Sigmoid colon (tissue), 6 donors: ENCODE measurements at regions not wholly inside any gene's neighbourhood (a gene's known extent, or its start where the extent isn't known, plus 50 kb on each side); places are given as distances from the start of the nearest gene placed in this dataset.

Source experiments
- DNase-seq: peaks from one replicate; pipeline ENCODE4 v3.0.0-alpha.2; 2019
- H3K27ac ChIP-seq, 4 donors: fragments of 200-600 bp; sonication (generic); one replicate each; pipeline ENCODE4 v1.5.1; 2016 to 2019; ENCODE audit warnings: mild to moderate bottlenecking in 1 of 4
- H3K27me3 ChIP-seq, 3 donors: fragments of 200-600 bp; sonication (generic); one replicate each; pipeline ENCODE4 v1.5.1; 2019; ENCODE audit warnings: mild to moderate bottlenecking in 1 of 3
- H3K36me3 ChIP-seq, 4 donors: fragments of 200-600 bp; sonication (generic); one replicate each; pipeline ENCODE4 v1.5.1; 2016 to 2019
- H3K4me1 ChIP-seq, 4 donors: fragments of 200-600 bp; sonication (generic); one replicate each; pipeline ENCODE4 v1.5.1; 2017 to 2019
- H3K4me3 ChIP-seq, 4 donors: fragments of 200-600 bp; sonication (generic); one replicate each; pipeline ENCODE4 v1.5.1; 2017 to 2019; ENCODE audit warnings: mild to moderate bottlenecking in 2 of 4, moderate library complexity in 1 of 4
- H3K9me3 ChIP-seq, 4 donors: fragments of 200-600 bp in 3 of 4; sonication (generic) in 3 of 4; one replicate each; pipeline versions ENCODE4 v1.5.1 to v1.6.1; 2013 to 2019
- EP300 ChIP-seq, 4 donors: sonication (generic); formaldehyde crosslinking; IDR thresholded peaks; one replicate each; pipeline ENCODE4 v1.6.1; 2017; ENCODE audit warnings: antibody characterized with exemption in 4 of 4
- POLR2A ChIP-seq, 2 donors: fragments of 450-650 bp; IDR thresholded peaks; one replicate each; pipeline ENCODE4 v1.6.1; 2016; ENCODE audit warnings: antibody characterized with exemption in 2 of 2, mild to moderate bottlenecking in 2 of 2, moderate library complexity in 2 of 2
- POLR2AphosphoS5 ChIP-seq, 4 donors: sonication (generic); formaldehyde crosslinking; IDR thresholded peaks; one replicate each; pipeline ENCODE4 v1.6.1; 2017; ENCODE audit warnings: antibody characterized with exemption in 4 of 4
- WGBS, 2 donors: extraction: QIAGEN DNeasy Blood & Tissue Kit; methylation state at CpG; one replicate each; pipeline ENCODE4 v1.1.7; 2013; 5-methylcytosine and 5-hydroxymethylcytosine counted together
- intact Hi-C: fragments of 100-400 bp; cut with DNase I; formaldehyde crosslinking; loops from one replicate; pipeline ENCODE4 v1.15.1; 2023
- TF ChIP-seq, protein P1 (sequence below), 4 experiments: fragments of 450-650 bp in 3 of 4; fragments of 200-600 bp in 1 of 4; IDR thresholded peaks; one replicate each; pipeline ENCODE4 v1.5.1; 2016 to 2019; ENCODE audit warnings: antibody characterized with exemption in 4 of 4, mild to moderate bottlenecking in 3 of 4, moderate library complexity in 2 of 4
- donor health status: healthy with polysubstance abuse.
- donor health status: healthy.

DNA sequence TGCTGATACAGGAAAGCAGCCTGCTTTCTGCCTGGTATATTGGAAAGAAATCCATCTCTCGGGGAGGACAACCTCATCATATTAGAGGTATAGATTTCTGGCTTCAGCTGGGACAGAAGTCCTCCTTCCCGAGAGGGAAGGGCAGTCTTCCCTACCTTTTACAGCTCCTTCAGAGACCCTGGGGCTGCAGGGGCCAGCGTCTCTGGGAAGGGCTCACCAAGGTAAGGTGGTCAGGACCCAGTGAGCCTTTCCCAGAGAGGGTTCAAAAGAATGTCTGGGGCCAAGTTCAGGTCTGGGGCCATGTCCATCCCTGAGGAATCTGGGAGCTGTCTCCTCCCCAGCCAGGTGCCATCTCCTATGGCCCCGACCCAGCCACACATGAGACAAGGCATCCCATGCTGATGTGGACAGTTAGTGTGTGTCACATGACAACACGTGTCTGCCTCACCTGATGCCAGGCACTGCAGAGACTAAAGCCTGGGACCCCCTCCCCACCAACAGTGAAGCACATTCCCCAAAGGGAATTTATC is 136.4 kb downstream of the URI1 start:
- H3K36me3 ChIP-seq, result no peaks in the 10 kb centered on the region
- no peak overlapping the region for H3K4me3 ChIP-seq
- no peak overlapping the region for H3K27ac ChIP-seq
- H3K27me3 ChIP-seq, result no peaks in the 10 kb centered on the region
- 70 to 76% methylated on average over 5 of the region's 5 CpGs for WGBS, 2 donors
- TF ChIP-seq EP300 (IDR thresholded peaks at IDR 0.05), result no peak
- no peak for TF ChIP-seq POLR2AphosphoS5 (IDR thresholded peaks at IDR 0.05)
- TF ChIP-seq POLR2A (IDR thresholded peaks at IDR 0.05), result no peak
- TF ChIP-seq, protein P1, sequence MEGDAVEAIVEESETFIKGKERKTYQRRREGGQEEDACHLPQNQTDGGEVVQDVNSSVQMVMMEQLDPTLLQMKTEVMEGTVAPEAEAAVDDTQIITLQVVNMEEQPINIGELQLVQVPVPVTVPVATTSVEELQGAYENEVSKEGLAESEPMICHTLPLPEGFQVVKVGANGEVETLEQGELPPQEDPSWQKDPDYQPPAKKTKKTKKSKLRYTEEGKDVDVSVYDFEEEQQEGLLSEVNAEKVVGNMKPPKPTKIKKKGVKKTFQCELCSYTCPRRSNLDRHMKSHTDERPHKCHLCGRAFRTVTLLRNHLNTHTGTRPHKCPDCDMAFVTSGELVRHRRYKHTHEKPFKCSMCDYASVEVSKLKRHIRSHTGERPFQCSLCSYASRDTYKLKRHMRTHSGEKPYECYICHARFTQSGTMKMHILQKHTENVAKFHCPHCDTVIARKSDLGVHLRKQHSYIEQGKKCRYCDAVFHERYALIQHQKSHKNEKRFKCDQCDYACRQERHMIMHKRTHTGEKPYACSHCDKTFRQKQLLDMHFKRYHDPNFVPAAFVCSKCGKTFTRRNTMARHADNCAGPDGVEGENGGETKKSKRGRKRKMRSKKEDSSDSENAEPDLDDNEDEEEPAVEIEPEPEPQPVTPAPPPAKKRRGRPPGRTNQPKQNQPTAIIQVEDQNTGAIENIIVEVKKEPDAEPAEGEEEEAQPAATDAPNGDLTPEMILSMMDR (IDR thresholded peaks at IDR 0.05), result no peak
- no peaks in the 10 kb centered on the region for H3K4me1 ChIP-seq
- intact Hi-C loops, result no loop called here
- DNase-seq, result peak; percentile 36
- H3K9me3 ChIP-seq, result no peaks in the 10 kb centered on the region

DNA sequence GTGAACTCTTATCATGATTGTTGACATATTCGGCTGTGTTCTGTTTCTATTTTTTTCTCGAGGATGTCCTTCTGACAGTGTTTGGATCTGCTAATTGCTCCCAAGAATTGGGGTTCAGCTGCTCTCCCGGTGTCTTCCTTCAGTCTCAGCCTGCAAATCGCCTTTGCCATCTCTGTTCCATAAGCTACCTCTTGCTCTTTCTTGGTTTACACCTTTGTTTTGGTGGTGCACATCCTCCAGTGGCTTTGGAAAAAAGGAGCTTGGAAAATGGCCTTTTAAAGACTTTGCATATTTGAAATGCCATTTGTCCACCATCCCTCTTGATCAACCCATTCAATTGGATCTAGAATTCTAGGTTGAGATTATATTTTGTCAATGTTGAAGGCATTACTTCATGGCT is 137.2 kb downstream of the URI1 start:
- Histone ChIP-seq H3K4me3 (no peak overlapping the region), H3K9me3 (no peaks in the 10 kb centered on the region), H3K27ac (no peak overlapping the region), H3K27me3 (no peaks in the 10 kb centered on the region), H3K36me3 (no peaks in the 10 kb centered on the region), H3K4me1 (no peaks in the 10 kb centered on the region)
- DNase-seq, result peak; percentile 7
- 87 to 88% methylated on average over 4 of the region's 4 CpGs for WGBS, 2 donors
- intact Hi-C loops, result no loop called here
- no peak for TF ChIP-seq POLR2A (IDR thresholded peaks at IDR 0.05)

DNA sequence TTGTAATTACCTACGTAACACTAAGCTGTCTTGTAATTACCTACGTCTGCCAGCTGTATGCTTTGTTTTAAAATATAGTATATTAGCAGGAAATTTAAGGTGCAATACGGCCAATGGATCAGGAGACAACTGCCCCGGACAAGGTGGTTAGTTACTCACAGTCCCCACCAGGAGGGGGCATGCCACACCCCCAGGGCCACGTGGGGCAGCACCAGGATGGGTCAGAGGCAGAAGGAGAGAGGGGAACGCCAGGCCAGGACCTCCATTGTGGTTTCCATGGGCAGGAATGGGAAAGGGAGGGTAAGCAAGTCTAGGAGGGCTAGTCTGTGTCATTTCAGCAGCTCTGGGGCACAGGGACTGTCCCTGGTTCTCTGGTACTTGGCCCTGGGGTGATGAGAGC is 140.1 kb downstream of the URI1 start:
- no peak for DNase-seq
- Histone ChIP-seq H3K9me3 (no peaks in the 10 kb centered on the region), H3K4me3 (no peak overlapping the region), H3K27me3 (no peaks in the 10 kb centered on the region), H3K27ac (no peak overlapping the region), H3K4me1 (no peaks in the 10 kb centered on the region), H3K36me3 (no peaks in the 10 kb centered on the region)
- no peak for TF ChIP-seq EP300 (IDR thresholded peaks at IDR 0.05)
- TF ChIP-seq POLR2AphosphoS5 (IDR thresholded peaks at IDR 0.05), result no peak
- no peak for TF ChIP-seq POLR2A (IDR thresholded peaks at IDR 0.05)
- TF ChIP-seq, protein P1 (IDR thresholded peaks at IDR 0.05), result no peak
- 74 to 81% methylated on average over 6 of the region's 6 CpGs for WGBS, 2 donors
- intact Hi-C loops, result no loop called here

DNA sequence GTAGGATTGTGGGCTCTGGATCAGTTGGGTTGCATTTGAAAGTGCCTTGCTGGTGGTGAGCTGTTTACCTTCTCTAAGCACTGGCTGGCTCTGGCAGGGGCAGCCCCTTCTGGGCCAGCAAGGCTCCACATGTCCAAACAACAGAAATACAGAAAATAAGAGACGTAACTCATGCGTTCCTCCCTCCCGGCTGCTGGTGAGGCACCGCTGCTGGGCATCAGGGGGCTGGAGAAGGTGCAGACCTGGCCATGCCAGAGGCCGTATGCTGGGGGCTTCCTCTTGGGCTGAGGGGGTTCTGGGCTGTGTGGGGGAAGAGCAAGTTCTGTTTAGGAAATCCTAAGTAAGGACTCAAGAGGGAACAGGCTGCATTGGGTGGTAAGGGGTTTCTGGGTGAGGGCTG is 140.6 kb downstream of the URI1 start:
- 93 to 97% methylated on average over 5 of the region's 5 CpGs for WGBS, 2 donors
- intact Hi-C loops, result no loop called here
- H3K27me3 ChIP-seq, result no peaks in the 10 kb centered on the region
- H3K4me1 ChIP-seq, result no peaks in the 10 kb centered on the region
- no peak for DNase-seq
- no peak for TF ChIP-seq EP300 (IDR thresholded peaks at IDR 0.05)
- TF ChIP-seq, protein P1 (IDR thresholded peaks at IDR 0.05), result no peak
- no peak for TF ChIP-seq POLR2A (IDR thresholded peaks at IDR 0.05)
- TF ChIP-seq POLR2AphosphoS5 (IDR thresholded peaks at IDR 0.05), result no peak
- no peak overlapping the region for H3K27ac ChIP-seq
- H3K4me3 ChIP-seq, result no peak overlapping the region
- H3K9me3 ChIP-seq, result no peaks in the 10 kb centered on the region
- H3K36me3 ChIP-seq, result no peaks in the 10 kb centered on the region

DNA sequence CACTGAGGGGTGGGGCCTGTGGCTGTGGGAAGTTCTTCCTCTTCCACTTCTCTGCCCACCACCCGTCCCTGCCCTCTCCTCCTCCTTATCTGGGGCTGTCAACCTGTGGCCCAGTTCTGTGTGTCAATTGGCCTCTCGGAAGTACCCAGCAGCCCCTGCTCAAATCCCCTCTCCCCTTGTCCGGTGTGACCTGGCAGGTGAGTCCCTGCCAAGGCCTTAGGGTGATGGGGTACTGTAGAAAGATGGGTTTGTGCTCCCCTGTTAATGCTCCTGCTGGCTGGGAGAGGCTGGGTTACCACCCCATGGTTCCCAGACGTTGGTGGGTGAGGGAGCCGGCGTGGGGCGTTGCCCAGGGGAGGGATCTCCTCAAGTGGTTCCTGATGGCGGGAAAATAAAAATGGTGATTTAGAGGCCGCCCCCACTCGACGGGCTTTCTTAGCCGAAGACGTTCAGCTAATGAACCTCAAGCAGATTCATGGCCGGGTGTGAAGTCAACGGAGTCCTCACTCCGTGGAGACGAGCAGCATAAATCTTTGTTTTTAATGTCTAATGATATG is 141.2 kb downstream of the URI1 start:
- no peaks in the 10 kb centered on the region for H3K36me3 ChIP-seq
- WGBS, 2 donors, result 81 to 83% methylated on average over 17 of the region's 17 CpGs
- DNase-seq, result no peak

More for the DNA sequence above, 141.2 kb downstream of the URI1 start:
- H3K27ac ChIP-seq, result no peak overlapping the region
- intact Hi-C loops, result no loop called here
- H3K9me3 ChIP-seq, result no peaks in the 10 kb centered on the region
- H3K27me3 ChIP-seq, result no peaks in the 10 kb centered on the region
- TF ChIP-seq POLR2AphosphoS5 (IDR thresholded peaks at IDR 0.05), result no peak
- TF ChIP-seq, protein P1 (IDR thresholded peaks at IDR 0.05), result no peak
- no peak for TF ChIP-seq EP300 (IDR thresholded peaks at IDR 0.05)
- TF ChIP-seq POLR2A (IDR thresholded peaks at IDR 0.05), result no peak
- no peaks in the 10 kb centered on the region for H3K4me1 ChIP-seq
- no peak overlapping the region for H3K4me3 ChIP-seq
